Gastrocnemius medialis (tissue), 4 donors: ENCODE measurements at regions not wholly inside any gene's neighbourhood (a gene's known extent, or its start where the extent isn't known, plus 50 kb on each side); places are given as distances from the start of the nearest gene placed in this dataset.

Experiments used
- ATAC-seq, 2 donors: fragments of 150-250 bp; one replicate each; pipeline ENCODE4 v1.9.1; 2016
- DNase-seq, 2 donors: peaks; one replicate each; pipeline ENCODE4 v3.0.0-alpha.2; 2019
- H3K27ac ChIP-seq, 4 donors: fragments of 200-600 bp; sonication (generic); 1 replicate in 1 of 4; 2 replicates in 3 of 4; pipeline ENCODE4 v1.5.1; 2016 to 2018; ENCODE audit warnings: mild to moderate bottlenecking in 2 of 4, moderate library complexity in 1 of 4
- H3K27me3 ChIP-seq, 3 donors: fragments of 200-600 bp; sonication (generic) in 2 of 3; 1 replicate in 1 of 3; 2 replicates in 2 of 3; pipeline versions ENCODE4 v1.5.1 to v1.6.0; 2016 to 2019; ENCODE audit warnings: mild to moderate bottlenecking in 1 of 3, moderate library complexity in 1 of 3
- H3K36me3 ChIP-seq, 2 donors: fragments of 200-600 bp; sonication (generic) in 1 of 2; one replicate each; pipeline ENCODE4 v1.5.1; 2017 to 2018
- H3K4me1 ChIP-seq, 2 donors: fragments of 200-600 bp; sonication (generic) in 1 of 2; one replicate each; pipeline ENCODE4 v1.5.1; 2016 to 2017; ENCODE audit warnings: mild to moderate bottlenecking in 2 of 2
- H3K4me3 ChIP-seq, 4 donors: fragments of 200-600 bp; sonication (generic) in 3 of 4; 1 replicate in 1 of 4; 2 replicates in 3 of 4; pipeline ENCODE4 v1.5.1; 2016 to 2019; ENCODE audit warnings: mild to moderate bottlenecking in 2 of 4
- H3K9me3 ChIP-seq, 3 donors: fragments of 200-600 bp; sonication (generic) in 2 of 3; 1 replicate in 1 of 3; 2 replicates in 2 of 3; pipeline ENCODE4 v1.5.1; 2016 to 2019
- POLR2A ChIP-seq, 2 donors: fragments of 450-650 bp; IDR thresholded peaks; one replicate each; pipeline ENCODE4 v1.6.1; 2017; ENCODE audit warnings: antibody characterized with exemption in 2 of 2, mild to moderate bottlenecking in 2 of 2, moderate library complexity in 2 of 2
- in situ Hi-C, 4 donors: fragments of 200-750 bp; cut with MboI; loops; one replicate each; pipeline versions ENCODE4 v1.15.0 to v1.8.0; 2017; ENCODE audit warnings: low sequenced_read_pairs in 4 of 4
- intact Hi-C: fragments of 100-400 bp; cut with DNase I; formaldehyde crosslinking; loops from one replicate; pipeline ENCODE4 v1.15.1; 2023; ENCODE audit warnings: low total_unique reads
- TF ChIP-seq, protein P1 (sequence below), 5 experiments: fragments of 450-650 bp in 3 of 5; fragments of 200-600 bp in 2 of 5; sonication (generic) in 2 of 5; IDR thresholded peaks in 4 of 5; conservative IDR thresholded peaks in 1 of 5; 1 replicate in 4 of 5; 2 replicates in 1 of 5; pipeline ENCODE4 v1.5.1; 2016 to 2019; ENCODE audit warnings: antibody characterized with exemption in 5 of 5, mild to moderate bottlenecking in 3 of 5, moderate library complexity in 3 of 5

DNA sequence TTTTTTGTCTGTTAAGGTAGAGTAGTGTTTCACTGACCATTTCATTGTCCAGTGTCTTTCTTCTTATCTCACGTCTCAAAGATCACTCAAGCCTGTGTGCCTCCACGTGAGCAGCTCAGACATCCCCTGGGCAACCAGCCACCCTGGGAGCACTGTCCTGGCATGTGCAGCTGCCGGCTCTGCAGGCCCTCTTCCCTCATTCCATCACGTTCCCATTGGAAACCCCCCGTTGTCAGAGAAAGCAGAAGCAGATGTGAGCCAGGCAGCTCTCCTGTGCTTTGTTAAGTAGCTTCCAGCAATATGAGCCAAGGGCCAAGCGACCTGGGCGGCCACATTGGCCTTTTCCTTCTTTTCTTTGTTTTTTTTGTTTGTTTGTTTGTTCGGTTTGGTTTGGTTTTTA is 233.2 kb upstream of the SYNDIG1 start:
- H3K27ac ChIP-seq = no peak overlapping the region
- intact Hi-C loops = no loop called here
- in situ Hi-C loops = no loop called here
- DNase-seq (no peak), ATAC-seq (no peak)
- no peaks in the 10 kb centered on the region for H3K27me3 ChIP-seq
- TF ChIP-seq, protein P1, sequence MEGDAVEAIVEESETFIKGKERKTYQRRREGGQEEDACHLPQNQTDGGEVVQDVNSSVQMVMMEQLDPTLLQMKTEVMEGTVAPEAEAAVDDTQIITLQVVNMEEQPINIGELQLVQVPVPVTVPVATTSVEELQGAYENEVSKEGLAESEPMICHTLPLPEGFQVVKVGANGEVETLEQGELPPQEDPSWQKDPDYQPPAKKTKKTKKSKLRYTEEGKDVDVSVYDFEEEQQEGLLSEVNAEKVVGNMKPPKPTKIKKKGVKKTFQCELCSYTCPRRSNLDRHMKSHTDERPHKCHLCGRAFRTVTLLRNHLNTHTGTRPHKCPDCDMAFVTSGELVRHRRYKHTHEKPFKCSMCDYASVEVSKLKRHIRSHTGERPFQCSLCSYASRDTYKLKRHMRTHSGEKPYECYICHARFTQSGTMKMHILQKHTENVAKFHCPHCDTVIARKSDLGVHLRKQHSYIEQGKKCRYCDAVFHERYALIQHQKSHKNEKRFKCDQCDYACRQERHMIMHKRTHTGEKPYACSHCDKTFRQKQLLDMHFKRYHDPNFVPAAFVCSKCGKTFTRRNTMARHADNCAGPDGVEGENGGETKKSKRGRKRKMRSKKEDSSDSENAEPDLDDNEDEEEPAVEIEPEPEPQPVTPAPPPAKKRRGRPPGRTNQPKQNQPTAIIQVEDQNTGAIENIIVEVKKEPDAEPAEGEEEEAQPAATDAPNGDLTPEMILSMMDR (IDR thresholded peaks at IDR 0.05 in 4 of 5, conservative IDR thresholded peaks at IDR 0.05 in 1 of 5) = no peak
- TF ChIP-seq POLR2A (IDR thresholded peaks at IDR 0.05) = no peak
- H3K36me3 ChIP-seq = no peaks in the 10 kb centered on the region
- H3K4me3 ChIP-seq = no peak overlapping the region
- H3K9me3 ChIP-seq = no peaks in the 10 kb centered on the region
- H3K4me1 ChIP-seq = no peaks in the 10 kb centered on the region

DNA sequence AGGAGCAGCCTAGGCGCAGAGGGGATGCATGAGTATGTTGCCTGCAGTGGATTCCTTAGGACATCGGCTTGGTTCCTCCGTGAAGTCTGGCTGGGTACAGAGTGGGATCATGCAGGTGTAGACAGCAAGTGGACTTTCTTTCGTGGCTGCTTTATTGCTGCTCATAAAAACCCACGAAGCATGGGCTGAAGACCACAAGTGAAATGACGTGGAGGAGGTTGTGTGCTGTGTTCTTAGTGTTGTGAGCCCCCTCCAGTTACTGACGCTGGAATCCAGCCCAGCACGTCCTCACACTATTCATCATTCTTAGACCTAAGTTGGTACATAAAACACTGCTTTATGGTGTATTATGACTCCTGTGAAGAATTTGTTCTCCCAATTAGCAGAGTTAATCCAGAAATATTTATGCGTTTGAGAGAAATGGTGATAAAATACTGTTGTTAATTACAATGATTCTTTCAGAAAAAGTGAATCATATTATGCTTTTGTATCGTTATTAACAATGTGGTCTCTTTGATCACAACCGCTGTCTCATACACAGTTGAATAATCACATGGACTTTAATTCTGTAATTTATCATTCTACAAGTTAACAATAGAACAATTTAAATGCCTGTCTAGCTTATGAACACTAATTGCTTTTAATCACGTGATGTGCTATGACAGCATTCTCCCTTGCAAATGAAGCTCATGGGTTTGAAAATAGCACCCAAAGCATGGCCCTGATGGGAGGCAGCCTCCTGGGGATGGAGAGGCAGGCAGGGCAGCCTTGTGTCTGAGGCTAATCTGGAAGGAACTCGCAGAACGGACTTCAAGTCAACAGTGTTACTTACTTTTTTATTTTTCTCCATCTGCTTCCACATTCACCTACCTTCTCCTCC is 233.9 kb upstream of the SYNDIG1 start:
- H3K27me3 ChIP-seq = no peaks in the 10 kb centered on the region
- no peaks in the 10 kb centered on the region for H3K4me1 ChIP-seq
- ATAC-seq = no peak
- H3K4me3 ChIP-seq = no peak overlapping the region
- no peaks in the 10 kb centered on the region for H3K36me3 ChIP-seq
- TF ChIP-seq POLR2A (IDR thresholded peaks at IDR 0.05) = no peak
- TF ChIP-seq, protein P1 (IDR thresholded peaks at IDR 0.05 in 4 of 5, conservative IDR thresholded peaks at IDR 0.05 in 1 of 5) = no peak
- DNase-seq = no peak
- H3K9me3 ChIP-seq = no peaks in the 10 kb centered on the region
- intact Hi-C loops (no loop called here), in situ Hi-C loops (no loop called here)
- no peak overlapping the region for H3K27ac ChIP-seq

DNA sequence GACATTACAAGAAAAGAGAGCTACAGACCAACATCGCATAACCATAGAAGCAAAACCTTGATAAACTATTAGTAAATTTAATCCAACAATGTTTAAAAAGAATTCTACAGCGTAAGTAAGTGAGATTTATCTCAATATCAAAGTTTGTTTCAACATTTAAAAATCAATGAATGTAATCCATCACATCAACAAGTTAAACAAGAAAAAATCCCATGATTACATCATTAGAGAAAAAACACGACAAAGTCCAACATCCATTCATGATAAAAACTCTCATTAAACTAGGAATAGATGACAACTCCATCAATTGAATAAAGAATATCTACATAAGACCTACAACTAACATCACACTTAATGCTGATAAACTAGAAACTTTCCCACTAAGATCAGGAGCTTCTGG is 239.0 kb upstream of the GGTLC1 start:
- no peaks in the 10 kb centered on the region for H3K4me1 ChIP-seq
- ATAC-seq = no peak
- H3K36me3 ChIP-seq = no peaks in the 10 kb centered on the region
- TF ChIP-seq, protein P1 (IDR thresholded peaks at IDR 0.05 in 4 of 5, conservative IDR thresholded peaks at IDR 0.05 in 1 of 5) = no peak
- TF ChIP-seq POLR2A (IDR thresholded peaks at IDR 0.05) = no peak
- in situ Hi-C loops (no loop called here), intact Hi-C loops (no loop called here)
- no peak overlapping the region for H3K4me3 ChIP-seq
- DNase-seq = no peak
- H3K27me3 ChIP-seq = no peaks in the 10 kb centered on the region
- H3K9me3 ChIP-seq = no peaks in the 10 kb centered on the region
- no peak overlapping the region for H3K27ac ChIP-seq

GRCh38 chr20:24212494-24212893 is 223.9 kb upstream of the GGTLC1 start:
- intact Hi-C loops = no loop called here
- H3K4me3 ChIP-seq = no peak overlapping the region

More at GRCh38 chr20:24212494-24212893, 223.9 kb upstream of the GGTLC1 start:
- H3K9me3 ChIP-seq = no peaks in the 10 kb centered on the region
- H3K4me1 ChIP-seq = no peaks in the 10 kb centered on the region
- H3K27me3 ChIP-seq = no peaks in the 10 kb centered on the region
- in situ Hi-C loops = no loop called here
- H3K27ac ChIP-seq = no peak overlapping the region
- ATAC-seq (no peak), DNase-seq (no peak)
- no peaks in the 10 kb centered on the region for H3K36me3 ChIP-seq
- TF ChIP-seq POLR2A (IDR thresholded peaks at IDR 0.05) = no peak
- TF ChIP-seq, protein P1 (IDR thresholded peaks at IDR 0.05 in 4 of 5, conservative IDR thresholded peaks at IDR 0.05 in 1 of 5) = no peak
